HepG2 (cell line): ENCODE measurements at regions not wholly inside any gene's neighbourhood (a gene's known extent, or its start where the extent isn't known, plus 50 kb on each side); places are given as distances from the start of the nearest gene placed in this dataset.

ENCODE experiments used
- DPF2 ChIP-seq: sonication (generic); formaldehyde crosslinking; IDR thresholded peaks from 2 replicates; pipeline ENCODE4 v1.4.0; 2020; ENCODE audit warnings: mild to moderate bottlenecking, low read depth, missing genetic modification reagents, borderline replicate concordance
- FIP1L1 ChIP-seq: fragments of 200-400 bp; formaldehyde crosslinking; IDR thresholded peaks from 2 replicates; pipeline ENCODE4 v1.6.1; 2018; ENCODE audit warnings: low read depth, mild to moderate bottlenecking, low read length, moderate library complexity, borderline replicate concordance; ENCODE audit not compliant: insufficient read depth
- FOSL2 ChIP-seq: sonication (generic); formaldehyde crosslinking; IDR thresholded peaks from 2 replicates; pipeline ENCODE4 v1.4.0; 2020; ENCODE audit warnings: missing genetic modification reagents
- FOXK1 ChIP-seq: sonication (generic); formaldehyde crosslinking; IDR thresholded peaks from 2 replicates; pipeline ENCODE4 v1.4.0; 2020; ENCODE audit warnings: low read depth, missing genetic modification reagents, borderline replicate concordance
- GATAD2A ChIP-seq: IDR thresholded peaks from 2 replicates; pipeline ENCODE4 v1.6.1; 2016
- HOXA7 ChIP-seq: sonication (generic); formaldehyde crosslinking; IDR thresholded peaks from 2 replicates; pipeline ENCODE4 v1.8.1; 2022; ENCODE audit warnings: mild to moderate bottlenecking, missing genetic modification reagents, moderate library complexity
- NCOA1 ChIP-seq: sonication (generic); formaldehyde crosslinking; IDR thresholded peaks from 2 replicates; pipeline ENCODE4 v1.9.0; 2021; ENCODE audit warnings: missing genetic modification reagents
- NCOR1 ChIP-seq: fragments of 200-600 bp; sonication (generic); IDR thresholded peaks from 2 replicates; pipeline ENCODE4 v1.7.0; 2017; ENCODE audit warnings: antibody characterized with exemption, low read length, borderline replicate concordance
- POLR2AphosphoS2 ChIP-seq: IDR thresholded peaks from 2 replicates; pipeline ENCODE4 v1.6.1; 2011; ENCODE audit warnings: low read depth, low read length, improper control_type of control experiment
- POLR2G ChIP-seq: fragments of 200-400 bp; formaldehyde crosslinking; IDR thresholded peaks from 2 replicates; pipeline ENCODE4 v1.6.1; 2018; ENCODE audit warnings: mild to moderate bottlenecking, low read depth, low read length, moderate library complexity
- RARG ChIP-seq: sonication (generic); formaldehyde crosslinking; IDR thresholded peaks from 2 replicates; pipeline ENCODE4 v1.4.0; 2020; ENCODE audit warnings: low read depth, mild to moderate bottlenecking, missing genetic modification reagents
- SALL2 ChIP-seq: sonication (generic); formaldehyde crosslinking; IDR thresholded peaks from 2 replicates; pipeline ENCODE4 v1.8.1; 2023; ENCODE audit warnings: mild to moderate bottlenecking, missing genetic modification reagents, inconsistent platforms
- SP5 ChIP-seq: IDR thresholded peaks from 2 replicates; pipeline ENCODE4 v1.6.1; 2016; ENCODE audit warnings: low read depth, borderline replicate concordance
- TMF1 ChIP-seq: sonication (generic); formaldehyde crosslinking; IDR thresholded peaks from 2 replicates; pipeline ENCODE4 v1.8.1; 2022; ENCODE audit warnings: low read depth, missing genetic modification reagents
- TOPORS ChIP-seq: sonication (generic); formaldehyde crosslinking; IDR thresholded peaks from 2 replicates; pipeline ENCODE4 v1.8.0; 2023; ENCODE audit warnings: mild to moderate bottlenecking, missing genetic modification reagents
- XBP1 ChIP-seq: sonication (generic); formaldehyde crosslinking; IDR thresholded peaks from 2 replicates; pipeline ENCODE4 v1.5.0; 2020; ENCODE audit warnings: missing genetic modification reagents
- ZFAT ChIP-seq: sonication (generic); formaldehyde crosslinking; conservative IDR thresholded peaks from 2 replicates; pipeline ENCODE4 v1.8.1; 2023; ENCODE audit warnings: missing genetic modification reagents, inconsistent platforms
- ZFP82 ChIP-seq: sonication (generic); formaldehyde crosslinking; IDR thresholded peaks from 2 replicates; pipeline ENCODE4 v1.5.1; 2020; ENCODE audit warnings: mild to moderate bottlenecking, missing genetic modification reagents, borderline replicate concordance
- ZNF335 ChIP-seq: sonication (generic); formaldehyde crosslinking; IDR thresholded peaks from 2 replicates; pipeline ENCODE4 v1.4.0; 2020; ENCODE audit warnings: missing genetic modification reagents
- ZNF451 ChIP-seq: sonication (generic); formaldehyde crosslinking; IDR thresholded peaks from 2 replicates; pipeline ENCODE4 v1.5.0; 2020; ENCODE audit warnings: mild to moderate bottlenecking, missing genetic modification reagents
- ZNF619 ChIP-seq: sonication (generic); formaldehyde crosslinking; IDR thresholded peaks from 2 replicates; pipeline ENCODE4 v1.4.0; 2020; ENCODE audit warnings: mild to moderate bottlenecking, missing genetic modification reagents
- ZNF788 ChIP-seq: sonication (generic); formaldehyde crosslinking; IDR thresholded peaks from 2 replicates; pipeline ENCODE4 v1.5.0; 2020; ENCODE audit warnings: mild to moderate bottlenecking, missing genetic modification reagents, borderline replicate concordance
- ZNF816 ChIP-seq: sonication (generic); formaldehyde crosslinking; IDR thresholded peaks from 2 replicates; pipeline ENCODE4 v1.8.0; 2022; ENCODE audit warnings: missing genetic modification reagents, mild to moderate bottlenecking, borderline replicate concordance
- TF ChIP-seq, protein P1 (sequence below), 2 experiments: sonication (generic) in 1 of 2; formaldehyde crosslinking in 1 of 2; IDR thresholded peaks; 2 replicates each; pipeline versions ENCODE4 v1.6.1 to v1.9.0; 2014 to 2022; ENCODE audit warnings: antibody characterized with exemption in 1 of 2, borderline replicate concordance in 1 of 2, inconsistent platforms in 1 of 2, low read depth in 1 of 2, missing genetic modification reagents in 1 of 2
- TF ChIP-seq, protein P2 (sequence below): IDR thresholded peaks from 2 replicates; pipeline ENCODE4 v1.6.1; 2016; ENCODE audit warnings: low read depth, borderline replicate concordance
- TF ChIP-seq, protein P3 (sequence below): sonication (generic); formaldehyde crosslinking; IDR thresholded peaks from 2 replicates; pipeline ENCODE4 v1.4.0; 2020; ENCODE audit warnings: mild to moderate bottlenecking, missing genetic modification reagents

DNA sequence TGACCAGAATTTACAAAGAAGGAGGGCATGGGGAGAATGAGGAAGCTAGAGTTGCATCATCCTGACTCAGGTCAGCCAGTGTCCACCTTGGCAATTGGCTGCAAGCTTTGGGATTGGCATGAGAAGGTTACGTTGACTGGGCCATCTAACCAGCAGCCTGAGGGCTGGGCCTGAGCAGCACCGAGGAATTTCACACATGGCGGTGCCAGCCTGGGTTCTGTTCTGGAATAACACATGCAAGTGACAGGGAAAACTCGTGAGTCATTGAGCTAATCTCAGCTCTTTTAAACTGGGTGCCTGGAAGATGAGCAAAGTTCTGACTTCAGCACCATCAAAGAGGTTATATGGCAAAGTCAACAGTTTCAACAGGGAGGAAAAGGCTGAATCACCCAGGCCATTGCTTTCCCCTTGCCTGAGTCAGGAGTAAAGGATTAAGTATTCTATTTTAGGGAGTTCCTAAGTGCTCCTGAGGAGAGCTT, 543.2 kb upstream of the TBX3 start (continued):
- TF ChIP-seq, protein P1, sequence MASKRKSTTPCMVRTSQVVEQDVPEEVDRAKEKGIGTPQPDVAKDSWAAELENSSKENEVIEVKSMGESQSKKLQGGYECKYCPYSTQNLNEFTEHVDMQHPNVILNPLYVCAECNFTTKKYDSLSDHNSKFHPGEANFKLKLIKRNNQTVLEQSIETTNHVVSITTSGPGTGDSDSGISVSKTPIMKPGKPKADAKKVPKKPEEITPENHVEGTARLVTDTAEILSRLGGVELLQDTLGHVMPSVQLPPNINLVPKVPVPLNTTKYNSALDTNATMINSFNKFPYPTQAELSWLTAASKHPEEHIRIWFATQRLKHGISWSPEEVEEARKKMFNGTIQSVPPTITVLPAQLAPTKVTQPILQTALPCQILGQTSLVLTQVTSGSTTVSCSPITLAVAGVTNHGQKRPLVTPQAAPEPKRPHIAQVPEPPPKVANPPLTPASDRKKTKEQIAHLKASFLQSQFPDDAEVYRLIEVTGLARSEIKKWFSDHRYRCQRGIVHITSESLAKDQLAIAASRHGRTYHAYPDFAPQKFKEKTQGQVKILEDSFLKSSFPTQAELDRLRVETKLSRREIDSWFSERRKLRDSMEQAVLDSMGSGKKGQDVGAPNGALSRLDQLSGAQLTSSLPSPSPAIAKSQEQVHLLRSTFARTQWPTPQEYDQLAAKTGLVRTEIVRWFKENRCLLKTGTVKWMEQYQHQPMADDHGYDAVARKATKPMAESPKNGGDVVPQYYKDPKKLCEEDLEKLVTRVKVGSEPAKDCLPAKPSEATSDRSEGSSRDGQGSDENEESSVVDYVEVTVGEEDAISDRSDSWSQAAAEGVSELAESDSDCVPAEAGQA (IDR thresholded peaks at IDR 0.05; ENCODE audit: low read depth): no peak
- TF ChIP-seq, protein P1 (CRISPR knock-in tag; IDR thresholded peaks at IDR 0.05; ENCODE audit: borderline replicate concordance): no peak
- TF ChIP-seq DPF2 (CRISPR knock-in tag) (no peak), FOXK1 (CRISPR knock-in tag) (no peak), FOSL2 (CRISPR knock-in tag) (peak; percentile 91), HOXA7 (CRISPR knock-in tag) (no peak), ZFAT (CRISPR knock-in tag) (no peak), ZNF788 (no peak), POLR2AphosphoS2 (no peak), POLR2G (no peak), GATAD2A (CRISPR knock-in tag) (no peak), TMF1 (CRISPR knock-in tag) (no peak), ZNF335 (CRISPR knock-in tag) (no peak), TOPORS (CRISPR knock-in tag) (no peak), SP5 (CRISPR knock-in tag) (no peak), RARG (no peak), FIP1L1 (no peak), NCOA1 (no peak), ZFP82 (no peak), XBP1 (CRISPR knock-in tag) (no peak), NCOR1 (no peak), SALL2 (CRISPR knock-in tag) (no peak), ZNF619 (CRISPR knock-in tag) (no peak), ZNF451 (CRISPR knock-in tag) (no peak), ZNF816 (CRISPR knock-in tag) (no peak)
- TF ChIP-seq, protein P2, sequence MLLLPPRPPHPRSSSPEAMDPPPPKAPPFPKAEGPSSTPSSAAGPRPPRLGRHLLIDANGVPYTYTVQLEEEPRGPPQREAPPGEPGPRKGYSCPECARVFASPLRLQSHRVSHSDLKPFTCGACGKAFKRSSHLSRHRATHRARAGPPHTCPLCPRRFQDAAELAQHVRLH (CRISPR knock-in tag): no peak
- TF ChIP-seq, protein P3, sequence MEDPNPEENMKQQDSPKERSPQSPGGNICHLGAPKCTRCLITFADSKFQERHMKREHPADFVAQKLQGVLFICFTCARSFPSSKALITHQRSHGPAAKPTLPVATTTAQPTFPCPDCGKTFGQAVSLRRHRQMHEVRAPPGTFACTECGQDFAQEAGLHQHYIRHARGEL (CRISPR knock-in tag): no peak
